AML-193 (cell line): ENCODE measurements at regions not wholly inside any gene's neighbourhood (a gene's known extent, or its start where the extent isn't known, plus 50 kb on each side); places are given as distances from the start of the nearest gene placed in this dataset.
"Not testable (repeated sequence)": the region's sequence is repeated elsewhere in the genome, so short reads cannot be mapped to it uniquely, and the experiment has no call there.

Experiments used
- DNase-seq, 2 experiments: peaks; one replicate each; lab custom pipeline; 2025; lab: John Stamatoyannopoulos, UW

- DNase-seq: peak; percentile 4 to 25
Measured at GRCh38 chr12:68984796-68985573, 52.0 kb upstream of the CPM start.

- DNase-seq: not testable (repeated sequence)
Measured at GRCh38 chr12:68997526-68997925, 64.6 kb upstream of the CPM start.

GRCh38 chr12:68998041-68998440 is 65.1 kb upstream of the CPM start:
- peak; percentile 8 to 21 for DNase-seq

- DNase-seq: no peak
Measured at GRCh38 chr12:69000074-69000473, 67.1 kb upstream of the CPM start.

GRCh38 chr12:69000540-69001243 is 67.7 kb upstream of the CPM start:
- no peak for DNase-seq

GRCh38 chr12:69001251-69001650 is 68.3 kb upstream of the CPM start:
- no peak for DNase-seq

GRCh38 chr12:69002969-69003368 is 70.0 kb upstream of the CPM start:
- no peak for DNase-seq

- no peak for DNase-seq
Measured at GRCh38 chr12:69003991-69004390, 71.0 kb upstream of the CPM start.

- DNase-seq: peak in 1 of 2 experiments; percentile 38
Measured at GRCh38 chr12:69007101-69007854, 74.3 kb upstream of the CPM start.

GRCh38 chr12:69007855-69008351 is 74.9 kb upstream of the CPM start:
- DNase-seq: no peak

GRCh38 chr12:69008520-69008919 is 75.5 kb upstream of the CPM start:
- peak; percentile 7 to 14 for DNase-seq

GRCh38 chr12:69014047-69014446 is 81.1 kb upstream of the CPM start:
- no peak for DNase-seq

GRCh38 chr12:69015017-69015416 is 82.0 kb upstream of the CPM start:
- DNase-seq: no peak

GRCh38 chr12:69015831-69016230 is 82.9 kb upstream of the CPM start:
- no peak for DNase-seq

GRCh38 chr12:69019082-69019481 is 86.1 kb upstream of the CPM start:
- DNase-seq: no peak

GRCh38 chr12:69019910-69020309 is 86.9 kb upstream of the CPM start:
- no peak for DNase-seq

GRCh38 chr12:69022674-69023073 is 89.7 kb upstream of the CPM start:
- DNase-seq: no peak

- DNase-seq: no peak
Measured at GRCh38 chr12:69023840-69024239, 90.9 kb upstream of the CPM start.

- DNase-seq: no peak
Measured at GRCh38 chr12:69024413-69024812, 91.4 kb upstream of the CPM start.

GRCh38 chr12:69024907-69025306 is 91.9 kb upstream of the CPM start:
- DNase-seq: no peak

GRCh38 chr12:69026336-69026735 is 93.4 kb upstream of the CPM start:
- DNase-seq: peak; percentile 13 to 27

- no peak for DNase-seq
Measured at GRCh38 chr12:69027411-69027881, 94.5 kb upstream of the CPM start.
